Caco-2 (cell line): ENCODE measurements at regions not wholly inside any gene's neighbourhood (a gene's known extent, or its start where the extent isn't known, plus 50 kb on each side); places are given as distances from the start of the nearest gene placed in this dataset.

Source experiments
- BruUV-seq: library from RNA; stranded (reverse); fragments of 400-500 nt; replicated peaks from 2 replicates; lab custom pipeline; 2021; lab: Mats Ljungman, UMichigan
- CTCF ChIA-PET: fragments of 300-600 bp; sonication (Branson Sonifier 250); formaldehyde crosslinking; loops from one replicate; lab custom pipeline; 2022; ENCODE audit warnings: antibody characterized with exemption; lab: Charles Lee
- POLR2A ChIA-PET: fragments of 300-600 bp; sonication (Branson Sonifier 250); formaldehyde crosslinking; loops from one replicate; lab custom pipeline; 2022; ENCODE audit warnings: antibody characterized with exemption; lab: Charles Lee
- DNase-seq, 2 experiments: peaks; one replicate each; pipeline versions ENCODE4 v3.0.0 to v3.0.0-alpha.2; 2020 to 2022
- H3K27me3 ChIP-seq: replicated peaks from 2 replicates; pipeline ENCODE4 v1.6.0; 2011; ENCODE audit warnings: low read length; ENCODE audit not compliant: control insufficient read depth, insufficient read depth
- H3K36me3 ChIP-seq: 2 replicates; pipeline ENCODE4 v1.5.1; 2011; ENCODE audit warnings: low read length; ENCODE audit not compliant: control insufficient read depth, insufficient read depth
- H3K4me1 ChIP-seq: fragments of 250-450 bp; sonication (Bioruptor Pico); 2 replicates; pipeline ENCODE4 v1.5.1; 2020; ENCODE audit warnings: mild to moderate bottlenecking
- H3K4me3 ChIP-seq: 2 replicates; pipeline ENCODE4 v1.5.1; 2011; ENCODE audit warnings: low read depth, mild to moderate bottlenecking, control low read depth, low read length
- H3K9me3 ChIP-seq: fragments of 250-450 bp; sonication (Bioruptor Pico); 2 replicates; pipeline ENCODE4 v1.5.1; 2020; ENCODE audit warnings: mild to moderate bottlenecking, moderate library complexity
- H3K27ac Mint-ChIP-seq: one replicate; pipeline ENCODE4 v1.8.0; 2022; ENCODE audit warnings: mixed read lengths; ENCODE audit not compliant: unreplicated experiment
- H3K27me3 Mint-ChIP-seq: one replicate; pipeline ENCODE4 v1.8.0; 2022; ENCODE audit warnings: mixed read lengths; ENCODE audit not compliant: insufficient read depth, unreplicated experiment
- H3K36me3 Mint-ChIP-seq: one replicate; pipeline ENCODE4 v1.8.0; 2022; ENCODE audit warnings: mild to moderate bottlenecking, mixed read lengths; ENCODE audit not compliant: insufficient read depth, unreplicated experiment
- H3K4me1 Mint-ChIP-seq: one replicate; pipeline ENCODE4 v1.8.0; 2022; ENCODE audit warnings: low read depth, mixed read lengths; ENCODE audit not compliant: unreplicated experiment
- H3K4me3 Mint-ChIP-seq: one replicate; pipeline ENCODE4 v1.8.0; 2022; ENCODE audit warnings: mild to moderate bottlenecking, moderate library complexity, mixed read lengths; ENCODE audit not compliant: unreplicated experiment
- H3K9me3 Mint-ChIP-seq: one replicate; pipeline ENCODE4 v1.8.0; 2022; ENCODE audit warnings: mixed read lengths; ENCODE audit not compliant: unreplicated experiment
- CTCF ChIP-seq, 2 experiments: fragments of 200-600 bp in 1 of 2; IDR thresholded peaks; 1 replicate in 1 of 2; 2 replicates in 1 of 2; pipeline versions ENCODE4 v1.5.1 to v1.8.0; 2011 to 2022; ENCODE audit warnings: antibody characterized with exemption in 1 of 2, control low read depth in 1 of 2, inconsistent platforms in 1 of 2, low read depth in 1 of 2, low read length in 1 of 2, mild to moderate bottlenecking in 1 of 2, moderate library complexity in 1 of 2; ENCODE audit not compliant: insufficient read depth in 1 of 2, severe bottlenecking in 1 of 2, unreplicated experiment in 1 of 2
- intact Hi-C: fragments of 100-400 bp; cut with micrococcal nuclease; formaldehyde crosslinking; loops from one replicate; pipeline ENCODE4 v1.10.0; 2022; ENCODE audit not compliant: unreplicated experiment

GRCh38 chr15:93359425-93360131 is 270.6 kb upstream of the RGMA start:
- Histone ChIP-seq H3K27me3 (no peaks in the 10 kb centered on the region), H3K9me3 (no peaks in the 10 kb centered on the region), H3K36me3 (no peaks in the 10 kb centered on the region), H3K4me3 (no peak overlapping the region), H3K4me1 (no peaks in the 10 kb centered on the region)
- peaks cover 8% of the 10 kb centered on the region for H3K4me1 Mint-ChIP-seq
- H3K36me3 Mint-ChIP-seq = no peaks in the 10 kb centered on the region
- intact Hi-C loops = no loop called here
- CTCF ChIA-PET = interaction anchor here (0.6 kb wide), 1 partner anchor 137 kb away, joined by 3 read pairs; no protein-coding TSS in a partner anchor
- H3K27ac Mint-ChIP-seq = no peak overlapping the region
- peak in 1 of 2 experiments; percentile 25 for DNase-seq
- POLR2A ChIA-PET = no interaction called here
- H3K27me3 Mint-ChIP-seq = no peaks in the 10 kb centered on the region
- TF ChIP-seq CTCF (IDR thresholded peaks at IDR 0.05; ENCODE audit: insufficient read depth in 1 of 2, low read depth in 1 of 2, low read length in 1 of 2, severe bottlenecking in 1 of 2, unreplicated experiment in 1 of 2) = no peak
- H3K4me3 Mint-ChIP-seq = no peak overlapping the region
- no TSS peak for BruUV-seq
- no peaks in the 10 kb centered on the region for H3K9me3 Mint-ChIP-seq

GRCh38 chr15:93359060-93359408 is 270.0 kb upstream of the RGMA start:
- no peak overlapping the region for H3K4me3 ChIP-seq
- no peak for TF ChIP-seq CTCF (IDR thresholded peaks at IDR 0.05; ENCODE audit: insufficient read depth in 1 of 2, low read depth in 1 of 2, low read length in 1 of 2, severe bottlenecking in 1 of 2, unreplicated experiment in 1 of 2)
- no peaks in the 10 kb centered on the region for H3K9me3 ChIP-seq
- Mint-ChIP-seq H3K9me3 (no peaks in the 10 kb centered on the region), H3K4me3 (no peak overlapping the region), H3K36me3 (no peaks in the 10 kb centered on the region), H3K27me3 (no peaks in the 10 kb centered on the region), H3K27ac (no peak overlapping the region), H3K4me1 (peaks cover 8% of the 10 kb centered on the region)
- H3K27me3 ChIP-seq = no peaks in the 10 kb centered on the region
- ChIA-PET POLR2A (no interaction called here), CTCF (interaction anchor here (0.6 kb wide), 1 partner anchor 137 kb away, joined by 3 read pairs; no protein-coding TSS in a partner anchor)
- DNase-seq = no peak
- H3K36me3 ChIP-seq = no peaks in the 10 kb centered on the region
- no TSS peak for BruUV-seq
- no peaks in the 10 kb centered on the region for H3K4me1 ChIP-seq
- intact Hi-C loops = no loop called here

- Histone ChIP-seq H3K4me3 (no peak overlapping the region), H3K4me1 (no peaks in the 10 kb centered on the region), H3K36me3 (no peaks in the 10 kb centered on the region), H3K9me3 (no peaks in the 10 kb centered on the region), H3K27me3 (no peaks in the 10 kb centered on the region)
- Mint-ChIP-seq H3K9me3 (no peaks in the 10 kb centered on the region), H3K27ac (no peak overlapping the region), H3K36me3 (no peaks in the 10 kb centered on the region), H3K4me3 (no peak overlapping the region), H3K4me1 (peaks cover 8% of the 10 kb centered on the region), H3K27me3 (no peaks in the 10 kb centered on the region)
- intact Hi-C loops = no loop called here
- POLR2A ChIA-PET = no interaction called here
- DNase-seq = no peak
- TF ChIP-seq CTCF (IDR thresholded peaks at IDR 0.05; ENCODE audit: insufficient read depth in 1 of 2, low read depth in 1 of 2, low read length in 1 of 2, severe bottlenecking in 1 of 2, unreplicated experiment in 1 of 2) = no peak
- CTCF ChIA-PET = no interaction called here
- no TSS peak for BruUV-seq
Measured at GRCh38 chr15:93358166-93359059, 269.4 kb upstream of the RGMA start.
